HG02610 (cell line): ENCODE measurements at regions not wholly inside any gene's neighbourhood (a gene's known extent, or its start where the extent isn't known, plus 50 kb on each side); places are given as distances from the start of the nearest gene placed in this dataset.
"Not testable (repeated sequence)": the region's sequence is repeated elsewhere in the genome, so short reads cannot be mapped to it uniquely, and the experiment has no call there.

Source experiments
- ATAC-seq: cut with Tn5 transposase; IDR thresholded peaks from one replicate; pipeline ENCODE4 v1.9.1; 2021; ENCODE audit warnings: mild to moderate bottlenecking, moderate library complexity; ENCODE audit not compliant: unreplicated experiment

DNA sequence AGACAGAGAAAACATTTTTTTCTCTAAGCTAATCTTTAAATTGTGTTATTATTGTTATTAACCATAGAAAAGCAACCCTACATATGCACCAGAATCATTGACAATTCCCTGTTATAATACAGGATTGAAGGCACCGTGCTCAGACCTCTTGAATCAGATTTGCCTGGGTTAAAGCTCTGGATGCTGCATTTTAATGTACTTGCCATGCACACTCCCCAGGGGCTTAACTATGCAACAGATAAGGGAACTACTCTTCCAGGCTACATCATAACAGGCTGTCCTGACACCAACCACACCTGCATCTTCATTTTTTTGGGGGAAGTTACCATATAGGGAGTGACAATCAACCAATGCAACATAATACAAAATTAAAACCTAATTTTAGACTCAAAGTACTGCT, 1187.6 kb upstream of the CDH8 start:
- ATAC-seq = no peak

DNA sequence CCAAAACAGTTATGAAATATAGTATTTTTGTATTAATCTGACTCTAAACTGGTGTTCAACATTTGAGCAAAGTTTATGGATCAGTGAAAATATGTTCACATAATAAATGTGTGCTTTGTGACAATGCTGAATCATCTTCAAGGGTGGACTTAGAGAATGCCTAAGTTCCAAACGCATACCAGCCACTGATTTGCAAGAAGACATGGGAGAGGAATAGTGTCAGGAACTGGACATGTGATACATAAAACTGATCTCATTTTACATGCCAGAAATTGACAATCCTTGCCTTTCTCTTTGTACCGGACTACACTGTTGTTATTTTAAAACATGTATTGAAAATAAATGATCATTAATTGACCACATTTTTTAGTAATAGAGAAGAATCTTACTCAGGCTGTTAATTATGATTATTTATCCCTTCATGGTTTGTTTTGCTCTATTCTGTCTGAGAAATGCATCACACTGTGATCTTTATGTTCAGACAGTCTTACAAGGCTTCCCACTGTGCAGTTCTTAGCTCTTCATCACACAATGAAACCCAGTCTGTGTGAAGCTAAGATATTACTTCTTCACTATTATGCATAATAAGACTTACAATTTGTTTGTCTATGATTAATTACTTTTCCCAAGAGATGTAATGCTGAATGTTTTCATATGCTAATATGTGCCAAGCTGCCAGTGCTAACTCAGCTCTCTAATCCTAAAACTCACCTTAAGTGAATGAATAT, 1180.6 kb upstream of the CDH8 start:
- no peak for ATAC-seq

DNA sequence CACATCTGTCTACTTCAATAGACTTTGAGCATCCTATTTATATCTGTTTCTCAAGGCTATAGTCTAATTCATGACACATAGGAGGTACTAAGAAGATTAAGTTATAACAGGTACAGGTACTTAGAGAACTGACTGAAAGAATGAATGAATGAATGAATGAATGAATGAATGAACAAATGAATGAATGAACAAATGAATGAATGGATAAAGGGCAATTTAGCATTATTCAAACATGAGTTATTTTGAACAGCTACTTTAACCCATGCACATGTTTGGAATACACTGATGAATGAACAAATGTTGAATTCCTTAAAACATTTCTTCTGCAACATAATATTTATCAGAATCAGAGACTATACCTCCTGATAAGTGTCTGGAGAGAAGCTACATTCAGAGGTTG, 1165.6 kb upstream of the CDH8 start:
- ATAC-seq = no peak

DNA sequence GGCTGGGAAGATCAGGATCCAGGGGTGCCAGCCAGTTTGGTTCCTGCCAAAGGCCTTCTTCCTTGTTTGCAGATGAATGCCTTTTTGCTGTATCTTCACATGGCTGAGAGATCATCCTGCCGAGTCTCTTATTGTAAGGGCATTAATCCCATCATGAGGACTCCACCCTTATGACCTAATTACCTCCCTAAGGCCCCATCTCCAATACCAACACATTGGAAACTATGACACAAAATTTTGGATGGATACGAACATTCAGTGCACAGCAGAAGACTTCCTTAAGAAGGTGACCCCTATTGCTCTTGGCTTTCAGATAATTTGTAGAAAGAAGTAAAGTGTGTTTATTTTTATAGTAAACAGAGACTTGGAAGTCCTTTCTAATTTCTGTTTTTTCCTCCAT, 1164.7 kb upstream of the CDH8 start:
- ATAC-seq = no peak

DNA sequence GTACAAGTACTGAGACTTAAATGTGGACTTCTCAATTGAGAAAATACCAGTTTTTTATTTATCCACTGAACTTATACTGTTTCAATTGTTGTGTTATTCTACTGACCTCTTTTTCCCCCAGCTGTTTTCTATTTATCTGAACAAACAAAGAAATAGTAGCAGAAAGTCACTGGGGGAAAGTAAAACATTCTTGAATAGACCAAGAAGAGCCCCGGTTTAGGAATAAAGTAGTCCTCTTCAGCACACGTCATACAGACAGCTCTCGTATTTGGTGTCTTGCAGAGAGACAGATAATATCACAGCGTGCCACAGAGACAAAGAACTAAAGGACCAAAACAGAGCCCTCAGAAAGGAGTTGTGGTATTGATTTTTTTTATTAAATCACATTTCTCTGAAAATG, 1159.1 kb upstream of the CDH8 start:
- no peak for ATAC-seq

DNA sequence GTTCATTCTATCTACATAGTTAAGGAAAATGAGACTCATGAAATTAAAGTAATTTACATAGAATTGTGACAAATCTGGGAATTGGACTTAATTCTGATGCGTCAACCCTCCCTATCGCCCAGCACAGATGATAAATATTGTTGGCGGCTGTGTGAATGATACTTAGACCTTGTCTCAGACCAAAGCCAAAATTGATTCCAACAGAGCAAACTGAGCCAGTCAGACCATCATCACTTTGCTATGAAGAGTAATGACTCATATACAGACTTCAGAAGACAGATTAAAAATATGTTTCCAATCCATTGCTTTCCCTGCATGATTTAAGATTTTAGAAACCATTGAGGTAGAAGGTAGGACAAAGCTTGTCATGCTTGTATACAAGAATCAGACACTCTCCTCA, 1156.7 kb upstream of the CDH8 start:
- ATAC-seq = no peak

DNA sequence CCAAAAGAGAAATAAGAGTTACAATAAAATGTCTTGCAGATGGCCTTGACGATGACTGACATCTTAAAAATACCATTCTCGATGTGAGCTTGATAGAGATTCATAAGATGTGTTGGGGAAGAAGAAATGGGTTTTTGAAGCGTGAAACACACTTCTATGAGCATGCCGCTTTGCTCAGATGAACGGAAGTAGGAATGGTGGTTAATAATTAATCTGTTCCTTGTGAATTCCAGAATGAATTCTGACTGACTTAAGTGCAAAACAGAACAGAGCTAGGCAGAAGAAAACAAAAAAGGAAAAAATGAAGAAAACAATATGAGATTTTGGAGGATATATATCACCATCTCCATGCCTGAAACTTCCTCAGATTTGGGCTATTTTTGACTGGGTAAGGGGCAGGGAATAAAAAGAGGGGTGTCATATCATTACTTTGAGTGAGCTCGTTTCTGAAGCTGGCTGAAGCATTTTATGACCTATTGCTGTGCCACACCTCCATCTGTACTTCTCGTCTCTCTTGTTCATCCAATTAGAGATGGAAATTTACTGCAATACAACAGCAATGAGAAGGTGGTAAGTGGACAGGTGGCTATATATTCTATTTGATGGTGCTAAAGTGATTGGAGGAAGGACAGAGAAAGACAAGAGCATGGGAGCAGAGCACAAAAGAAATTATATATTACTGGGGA, 1152.0 kb upstream of the CDH8 start:
- no peak for ATAC-seq

DNA sequence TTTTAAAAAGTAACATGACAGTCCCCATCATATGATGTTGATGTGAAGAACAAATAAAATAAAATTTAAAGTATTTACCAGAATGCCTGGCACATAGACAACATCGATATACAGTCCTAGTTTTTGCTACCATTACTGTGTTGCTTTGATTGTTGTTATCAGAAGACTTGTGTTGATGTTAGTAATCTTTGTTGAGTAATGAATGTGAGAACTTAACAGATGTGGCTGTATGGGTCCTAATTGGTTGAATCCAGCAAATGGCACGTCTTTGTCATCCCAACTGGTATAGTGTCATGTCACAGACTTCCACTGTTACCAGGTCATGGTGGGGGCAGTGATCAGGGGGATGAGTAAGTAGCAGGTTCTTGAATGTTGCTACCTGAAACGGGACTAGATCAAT, 1151.4 kb upstream of the CDH8 start:
- ATAC-seq = no peak

DNA sequence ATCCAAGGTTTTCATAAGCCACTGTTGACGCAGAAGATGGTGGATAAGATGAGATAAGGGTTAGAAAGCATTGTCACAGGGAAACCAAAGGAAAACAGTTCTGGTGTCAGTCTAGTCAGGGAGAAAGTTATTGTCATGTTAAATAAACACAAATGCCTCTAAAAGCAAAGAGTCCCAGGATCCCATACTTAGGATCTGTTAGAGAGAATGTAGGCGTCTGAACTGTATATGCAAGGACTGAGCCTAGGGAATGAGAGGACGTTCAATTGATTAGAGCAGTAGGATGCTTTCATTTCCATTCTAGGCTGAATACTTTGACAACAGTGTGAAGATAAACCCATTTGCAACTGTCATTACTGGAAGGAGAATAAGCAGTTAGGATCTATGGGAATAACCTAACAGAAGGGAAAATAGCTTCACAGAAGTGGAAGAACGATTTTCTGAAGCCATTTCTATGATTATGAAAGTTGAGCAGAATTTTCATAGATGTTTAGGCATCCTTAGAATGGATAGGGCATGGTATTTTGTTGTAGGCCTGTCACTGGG, 1149.1 kb upstream of the CDH8 start:
- ATAC-seq = no peak

DNA sequence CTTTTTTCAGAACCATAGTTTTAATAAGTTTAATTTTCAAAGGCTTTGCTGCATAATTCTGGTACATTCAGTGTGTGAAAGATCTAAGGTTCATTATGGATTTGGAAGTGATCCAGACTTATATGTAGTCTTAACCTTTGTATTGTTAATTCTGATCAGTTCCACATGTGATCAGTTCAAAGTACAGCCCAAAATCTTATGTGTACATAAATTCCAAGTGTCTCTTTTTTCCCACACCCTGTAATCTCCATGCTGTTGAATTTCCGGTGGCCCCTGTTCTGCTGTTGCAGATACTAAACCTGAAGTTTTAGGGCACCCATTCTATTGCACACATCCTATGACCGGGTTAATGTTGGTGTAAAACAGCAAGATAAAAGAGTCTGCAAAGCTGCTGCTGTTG, 1147.5 kb upstream of the CDH8 start:
- no peak for ATAC-seq

DNA sequence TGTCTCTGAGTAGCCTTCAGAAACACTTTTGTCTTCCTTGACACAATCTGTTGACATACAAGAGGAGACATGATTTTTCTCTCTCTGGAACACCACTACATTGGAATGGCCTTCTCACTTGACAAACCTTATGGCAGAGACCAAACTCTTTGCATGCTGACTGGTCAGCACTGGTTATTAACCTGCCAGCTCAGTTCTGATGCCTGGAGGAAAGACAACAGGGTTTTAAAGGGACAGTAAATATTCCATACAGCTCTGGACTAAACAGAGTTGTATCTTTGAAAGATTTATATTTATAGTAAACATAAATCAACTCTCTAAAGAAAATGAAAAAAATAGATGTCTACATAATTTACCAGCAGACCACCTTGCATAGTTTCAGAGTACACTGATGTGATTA, 1139.1 kb upstream of the CDH8 start:
- ATAC-seq = no peak

DNA sequence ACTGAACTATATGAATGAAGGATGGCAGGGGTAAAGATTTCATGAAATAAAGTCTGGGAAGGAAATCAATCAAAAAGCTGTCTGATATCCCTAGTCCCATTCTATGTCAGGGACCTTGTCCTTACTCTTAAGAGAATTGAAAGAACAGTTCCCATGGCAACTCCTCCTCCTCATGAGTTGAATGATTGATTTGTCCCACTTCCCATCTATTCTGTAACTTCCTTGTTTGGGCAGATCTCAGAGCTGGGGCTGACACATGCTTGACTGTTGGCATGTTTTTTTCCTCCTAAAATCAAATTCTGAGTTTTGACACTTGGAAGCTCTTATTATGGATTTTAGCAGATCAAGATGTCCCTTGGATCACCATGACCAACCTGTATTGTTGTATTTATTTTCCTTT, 1138.6 kb upstream of the CDH8 start:
- ATAC-seq = no peak

DNA sequence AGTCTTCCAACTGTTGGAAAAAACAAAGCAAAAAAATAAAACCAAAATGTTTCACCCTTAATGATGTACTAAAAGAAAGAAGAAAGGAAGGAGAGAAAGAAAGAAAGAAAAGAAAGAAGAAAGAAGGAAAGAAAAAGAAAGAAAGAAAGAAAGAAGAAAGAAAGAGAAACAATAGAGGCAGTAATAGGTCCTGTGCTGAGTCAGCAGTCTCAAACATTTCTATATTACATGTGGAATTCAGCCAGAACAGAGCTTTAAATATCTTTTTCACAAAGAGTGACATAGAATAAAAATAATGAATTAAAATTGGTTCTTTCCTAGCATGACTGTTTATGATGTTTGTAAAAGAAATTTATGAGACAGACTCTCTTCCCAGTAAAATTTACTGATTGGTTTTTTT, 1135.3 kb upstream of the CDH8 start:
- ATAC-seq = no peak

DNA sequence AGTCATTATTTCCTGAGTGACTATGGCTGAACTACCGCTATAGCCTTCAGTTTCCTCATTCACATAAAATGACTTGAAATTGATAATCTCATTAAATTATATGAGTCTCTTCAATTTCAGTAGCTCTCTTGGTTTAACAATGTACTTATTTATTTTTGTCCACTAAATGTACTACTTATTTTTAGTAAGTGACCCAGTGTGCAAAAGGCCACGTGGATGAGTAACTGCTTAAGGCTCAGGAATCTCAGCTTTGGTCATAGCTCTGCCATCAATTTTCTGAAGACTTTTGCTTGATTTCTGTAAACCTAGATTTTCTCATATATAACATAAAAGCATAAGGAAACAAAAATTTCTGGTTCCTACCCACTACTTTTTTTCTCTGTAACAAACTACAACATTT, 1132.9 kb upstream of the CDH8 start:
- ATAC-seq = no peak

DNA sequence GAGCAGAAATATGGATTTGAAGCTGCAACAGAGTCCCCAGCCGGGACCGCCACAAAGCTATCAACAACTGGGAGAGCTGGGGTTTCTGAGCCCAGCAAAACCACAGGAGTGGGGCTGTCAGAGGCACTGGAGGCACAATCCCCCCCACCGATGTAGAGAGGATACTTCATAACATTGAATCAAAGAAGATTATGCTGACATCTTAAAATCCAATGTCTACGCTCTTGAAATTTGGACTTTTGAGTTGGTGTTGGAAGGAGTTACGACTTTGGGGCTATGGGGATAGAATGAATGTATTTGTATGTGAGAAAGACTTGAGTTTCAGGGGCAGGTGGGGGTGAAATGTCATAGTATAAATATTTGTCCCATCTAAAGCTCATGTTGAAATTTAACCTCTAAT, 1121.6 kb upstream of the CDH8 start:
- ATAC-seq = no peak

DNA sequence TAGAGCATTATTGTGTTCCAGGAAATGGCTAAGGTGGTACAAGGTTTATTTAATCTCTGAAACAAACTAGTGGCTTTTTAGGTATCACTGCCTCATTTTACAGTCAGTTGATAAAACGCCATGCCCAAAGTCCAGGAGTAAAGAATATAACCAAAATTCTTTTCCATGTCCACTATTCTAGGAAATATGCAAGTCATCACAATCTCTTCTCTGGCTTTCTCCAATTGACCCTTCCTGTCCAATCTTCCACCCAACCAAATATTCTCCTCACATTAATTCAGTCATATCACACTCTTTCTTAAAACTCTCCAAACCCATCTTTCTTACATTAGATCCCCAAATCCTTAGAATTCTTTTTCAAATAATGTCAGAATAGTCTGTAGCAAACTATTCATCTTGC, 1110.0 kb upstream of the CDH8 start:
- no peak for ATAC-seq

DNA sequence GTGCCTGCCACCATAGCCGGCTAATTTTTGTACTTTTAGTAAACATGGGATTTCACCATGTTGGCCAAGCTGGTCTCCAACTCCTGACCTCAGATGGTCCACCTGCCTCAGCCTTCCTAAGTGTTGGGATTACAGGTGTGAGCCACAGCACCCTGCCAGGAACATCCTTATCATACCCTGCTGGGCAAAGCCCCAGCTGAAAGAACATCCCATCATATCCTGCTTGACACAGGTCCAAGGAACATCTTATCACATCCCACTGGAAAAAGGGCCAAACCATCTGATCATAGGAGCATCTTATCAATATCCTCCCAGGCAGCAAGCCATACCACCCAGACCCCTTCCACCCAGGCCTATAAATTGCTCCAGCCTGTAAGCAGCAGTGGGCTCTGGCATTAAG, 1109.2 kb upstream of the CDH8 start:
- ATAC-seq = no peak

DNA sequence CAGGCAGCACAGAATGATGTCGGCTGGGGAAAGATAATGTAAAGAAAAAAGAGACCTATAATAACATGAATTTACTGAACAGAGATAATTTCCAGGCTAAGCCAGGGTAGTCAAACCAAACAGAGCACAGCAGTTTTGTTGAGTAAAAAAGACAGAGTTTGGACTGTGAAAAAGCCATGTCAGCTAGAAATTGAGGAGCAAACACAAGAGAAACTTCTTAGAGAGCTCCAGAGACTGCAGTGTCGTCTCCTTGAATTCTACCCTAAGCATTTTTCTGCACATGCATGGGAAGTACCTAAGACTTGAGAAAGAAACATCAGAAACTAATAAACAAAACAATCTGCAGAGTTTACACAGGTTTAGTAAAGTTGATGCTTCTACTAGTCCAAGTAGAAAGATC, 1098.8 kb upstream of the CDH8 start:
- ATAC-seq = no peak

DNA sequence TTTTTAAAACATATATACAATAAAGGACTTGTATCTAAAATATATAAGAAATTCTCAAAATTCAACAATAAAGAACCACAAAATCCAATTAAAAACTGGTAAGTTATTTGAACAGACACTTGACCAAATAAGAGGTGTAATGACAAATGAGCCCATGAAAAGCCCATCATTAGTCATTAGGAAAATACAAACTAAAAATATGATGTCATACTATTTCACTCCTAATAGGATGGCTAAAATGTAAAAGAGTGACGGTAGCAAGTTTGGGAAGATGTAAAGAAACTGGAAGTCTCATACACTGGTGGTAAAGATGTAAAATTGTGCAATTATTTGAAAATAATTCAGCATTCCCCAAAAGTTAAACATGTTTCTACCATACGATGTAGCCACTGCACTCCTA, 1095.3 kb upstream of the CDH8 start:
- no peak for ATAC-seq

DNA sequence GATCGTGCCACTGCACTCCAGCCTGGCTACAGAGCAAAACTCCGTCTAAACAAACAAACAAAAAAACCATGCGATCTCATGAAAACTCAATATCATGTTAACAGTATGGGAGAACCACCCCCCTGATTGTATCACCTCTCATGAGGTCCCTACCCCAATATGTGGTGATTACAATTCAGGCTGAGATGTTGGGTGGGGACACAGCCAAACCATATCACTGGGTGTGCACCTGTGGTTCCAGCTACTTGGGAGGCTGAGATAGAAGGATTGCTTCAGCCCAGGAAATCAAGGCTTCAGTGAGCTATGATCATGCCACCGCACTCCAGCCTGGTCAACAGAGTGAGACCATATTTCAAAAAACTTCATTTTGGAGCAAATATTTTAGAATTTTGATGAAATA, 1094.7 kb upstream of the CDH8 start:
- no peak for ATAC-seq

DNA sequence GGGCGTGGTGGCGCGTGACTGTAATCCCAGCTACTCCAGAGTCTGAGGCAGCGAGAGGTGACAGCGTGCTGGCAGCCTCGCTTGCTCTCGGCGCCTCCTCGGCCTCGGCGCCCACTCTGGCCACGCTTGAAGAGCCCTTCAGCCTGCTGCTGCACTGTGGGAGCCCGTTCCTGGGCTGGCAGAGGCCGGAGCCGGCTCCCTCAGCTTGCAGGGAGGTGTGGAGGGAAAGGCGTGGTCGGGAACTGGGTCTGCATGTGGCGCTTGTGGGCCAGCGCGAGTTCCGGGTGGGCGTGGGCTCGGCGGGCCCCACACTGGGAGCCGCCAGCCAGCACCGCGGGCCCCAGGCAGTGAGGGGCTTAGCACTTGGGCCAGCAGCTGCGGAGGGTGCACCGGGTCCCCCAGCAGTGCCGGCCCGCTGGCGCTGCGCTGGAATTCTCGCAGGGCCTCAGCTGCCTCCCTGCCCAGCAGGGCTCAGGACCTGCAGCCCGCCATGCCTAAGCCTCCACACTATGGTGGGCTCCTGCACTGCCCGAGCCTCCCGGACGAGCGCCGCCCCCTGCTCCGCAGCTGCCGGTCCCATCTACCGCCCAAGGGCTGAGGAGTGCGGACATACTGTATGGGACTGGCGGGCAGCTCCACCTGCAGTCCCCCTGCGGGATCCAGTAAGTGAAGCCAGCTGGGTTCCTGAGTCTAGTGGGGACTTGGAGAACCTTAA, 1093.3 kb upstream of the CDH8 start:
- no peak for ATAC-seq

DNA sequence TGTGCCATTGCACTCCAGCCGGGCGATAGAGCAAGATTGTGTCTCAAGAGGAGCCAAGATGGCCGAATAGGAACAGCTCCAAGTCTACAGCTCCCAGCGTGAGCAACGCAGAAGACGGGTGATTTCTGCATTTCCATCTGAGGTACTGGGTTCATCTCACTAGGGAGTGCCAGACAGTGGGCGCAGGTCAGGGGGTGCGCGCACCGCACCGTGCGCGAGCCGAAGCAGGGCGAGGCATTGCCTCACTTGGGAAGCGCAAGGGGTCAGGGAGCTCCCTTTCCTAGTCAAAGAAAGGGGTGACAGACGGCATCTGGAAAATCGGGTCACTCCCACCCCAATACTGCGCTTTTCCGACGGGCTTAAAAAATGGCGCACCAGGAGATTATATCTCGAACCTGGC, 1083.7 kb upstream of the CDH8 start:
- not testable (repeated sequence) for ATAC-seq
